IPS-18a (cell line): ENCODE measurements at regions not wholly inside any gene's neighbourhood (a gene's known extent, or its start where the extent isn't known, plus 50 kb on each side); places are given as distances from the start of the nearest gene placed in this dataset.
"Not testable (repeated sequence)": the region's sequence is repeated elsewhere in the genome, so short reads cannot be mapped to it uniquely, and the experiment has no call there.

ENCODE experiments used
- H3K27ac ChIP-seq: one replicate; pipeline ENCODE4 v1.5.1; 2013; ENCODE audit warnings: low read length
- H3K27me3 ChIP-seq: one replicate; pipeline ENCODE4 v1.6.1; 2013; ENCODE audit warnings: mild to moderate bottlenecking, low read length; ENCODE audit not compliant: control insufficient read depth, insufficient read depth
- H3K36me3 ChIP-seq: one replicate; pipeline ENCODE4 v1.6.1; 2013; ENCODE audit warnings: low read depth, low read length; ENCODE audit not compliant: control insufficient read depth
- H3K4me1 ChIP-seq: one replicate; pipeline ENCODE4 v1.6.1; 2013; ENCODE audit warnings: low read depth, low read length; ENCODE audit not compliant: control insufficient read depth
- H3K4me3 ChIP-seq: one replicate; pipeline ENCODE4 v1.5.1; 2013; ENCODE audit warnings: low read length
- H3K9ac ChIP-seq: one replicate; pipeline ENCODE4 v1.6.1; 2013; ENCODE audit warnings: mild to moderate bottlenecking, low read length, moderate library complexity
- H3K9me3 ChIP-seq: one replicate; pipeline ENCODE4 v1.6.1; 2013; ENCODE audit warnings: low read depth, low read length; ENCODE audit not compliant: control insufficient read depth

DNA sequence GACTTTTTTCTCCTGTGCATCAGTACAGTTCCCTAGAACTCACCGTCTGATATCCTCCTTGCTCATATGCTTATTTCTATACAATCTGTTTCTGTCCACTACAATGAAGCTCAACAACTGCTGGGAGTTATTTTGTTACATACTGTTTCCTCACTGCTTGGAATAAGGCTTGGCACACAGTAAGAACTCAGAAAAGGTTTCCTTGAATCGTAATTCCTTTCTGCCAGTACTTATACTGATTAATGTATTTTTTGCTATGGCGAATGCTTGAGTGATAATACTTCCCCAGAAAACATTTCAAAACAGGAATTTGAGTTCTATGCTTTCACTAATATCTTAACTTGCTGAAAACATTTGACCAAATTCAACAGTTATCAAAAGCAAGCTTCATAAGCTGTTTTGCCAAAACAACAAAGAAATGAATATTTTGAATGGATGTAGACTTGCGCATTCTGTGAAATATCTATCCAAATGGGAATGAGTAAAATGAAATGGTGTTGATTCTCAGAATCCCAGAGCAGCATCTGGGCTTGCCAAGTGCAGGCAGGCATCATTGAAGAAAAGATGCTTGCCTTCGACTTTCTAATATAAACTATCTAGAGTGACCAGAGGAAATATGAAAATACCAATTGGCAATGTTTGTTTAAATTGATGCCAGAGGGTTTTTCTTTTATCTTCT is 286.3 kb downstream of the RAP2B start:
- Histone ChIP-seq H3K27ac (no peak overlapping the region), H3K4me3 (no peak overlapping the region), H3K27me3 (no peaks in the 10 kb centered on the region), H3K9me3 (no peaks in the 10 kb centered on the region), H3K36me3 (no peaks in the 10 kb centered on the region), H3K9ac (no peak overlapping the region), H3K4me1 (no peaks in the 10 kb centered on the region)

DNA sequence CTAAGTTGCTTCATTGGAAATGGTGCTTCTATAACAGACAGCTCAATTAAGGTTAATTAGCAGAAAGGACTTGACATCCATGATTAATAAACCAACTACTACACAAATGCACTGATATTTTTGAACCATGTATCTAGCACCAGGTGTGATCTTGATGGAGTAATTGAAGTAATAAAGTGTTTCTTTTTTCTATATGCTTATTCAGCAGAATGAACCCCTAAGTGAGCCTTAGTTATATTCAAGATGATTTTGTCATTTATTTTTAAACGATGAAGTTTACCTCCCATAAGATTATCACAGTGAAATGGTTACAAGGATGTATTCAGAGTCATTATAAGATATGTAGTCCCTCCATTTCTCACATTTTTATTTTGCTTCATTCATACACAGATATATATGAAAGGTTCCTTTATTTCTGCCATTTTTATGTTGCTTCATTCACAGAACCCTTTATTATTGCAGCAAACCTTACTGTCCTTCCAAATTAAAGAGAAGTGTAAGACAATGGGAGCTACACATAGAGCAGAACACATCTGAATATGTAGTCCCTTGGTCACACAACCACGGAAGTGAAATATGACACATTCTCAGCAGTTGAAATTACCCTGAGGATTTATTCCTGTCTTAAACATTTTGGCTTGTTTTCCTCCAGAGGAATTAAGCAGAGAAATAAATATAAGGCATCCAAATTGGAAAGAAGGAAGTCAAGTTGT is 295.0 kb downstream of the RAP2B start:
- Histone ChIP-seq H3K36me3 (no peaks in the 10 kb centered on the region), H3K9me3 (no peaks in the 10 kb centered on the region), H3K4me3 (no peak overlapping the region), H3K27me3 (no peaks in the 10 kb centered on the region), H3K4me1 (no peaks in the 10 kb centered on the region), H3K27ac (no peak overlapping the region), H3K9ac (no peak overlapping the region)

DNA sequence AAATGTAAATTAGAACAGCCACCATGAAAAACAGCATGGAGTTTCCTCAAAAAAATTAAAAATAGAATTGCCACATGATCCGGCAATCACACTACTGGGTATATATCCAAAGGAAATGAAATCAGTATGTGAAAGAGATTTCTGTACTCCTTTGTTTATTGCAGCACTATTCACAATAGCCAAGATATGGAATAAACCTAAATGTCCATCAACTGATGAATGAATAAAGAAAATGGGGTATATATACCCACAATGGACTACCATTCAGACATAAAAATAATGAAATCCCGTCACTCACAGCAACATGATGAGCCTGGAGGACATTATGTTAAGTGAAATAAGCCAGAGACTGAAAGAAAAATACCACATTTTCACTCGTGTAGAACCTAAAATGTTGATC is 296.9 kb downstream of the RAP2B start:
- Histone ChIP-seq H3K27me3 (no peaks in the 10 kb centered on the region), H3K9me3 (no peaks in the 10 kb centered on the region), H3K27ac (no peak overlapping the region), H3K9ac (no peak overlapping the region), H3K4me1 (no peaks in the 10 kb centered on the region), H3K4me3 (no peak overlapping the region), H3K36me3 (no peaks in the 10 kb centered on the region)

DNA sequence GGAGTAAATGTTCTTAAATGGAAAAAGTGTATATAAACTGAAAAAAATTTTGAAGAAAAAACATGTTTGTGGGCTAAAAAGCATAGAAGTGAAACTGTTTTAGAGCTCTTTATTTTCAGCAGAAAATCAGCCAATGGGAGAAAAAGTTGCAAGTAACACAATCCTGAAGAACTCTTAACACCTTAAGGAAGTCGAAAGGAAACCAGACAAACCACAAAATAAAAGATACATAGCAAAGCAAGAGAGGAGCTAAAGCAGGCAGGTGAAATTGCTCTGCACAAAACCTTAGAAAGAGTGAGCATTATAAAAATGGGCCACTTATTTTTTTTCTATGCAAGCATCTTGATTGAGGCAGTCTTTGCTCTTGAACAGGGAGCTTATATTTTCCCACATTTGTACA is 300.5 kb downstream of the RAP2B start:
- H3K27me3 ChIP-seq, result no peaks in the 10 kb centered on the region
- no peaks in the 10 kb centered on the region for H3K9me3 ChIP-seq
- H3K4me1 ChIP-seq, result no peaks in the 10 kb centered on the region
- H3K4me3 ChIP-seq, result no peak overlapping the region
- H3K9ac ChIP-seq, result no peak overlapping the region
- no peaks in the 10 kb centered on the region for H3K36me3 ChIP-seq
- H3K27ac ChIP-seq, result no peak overlapping the region

DNA sequence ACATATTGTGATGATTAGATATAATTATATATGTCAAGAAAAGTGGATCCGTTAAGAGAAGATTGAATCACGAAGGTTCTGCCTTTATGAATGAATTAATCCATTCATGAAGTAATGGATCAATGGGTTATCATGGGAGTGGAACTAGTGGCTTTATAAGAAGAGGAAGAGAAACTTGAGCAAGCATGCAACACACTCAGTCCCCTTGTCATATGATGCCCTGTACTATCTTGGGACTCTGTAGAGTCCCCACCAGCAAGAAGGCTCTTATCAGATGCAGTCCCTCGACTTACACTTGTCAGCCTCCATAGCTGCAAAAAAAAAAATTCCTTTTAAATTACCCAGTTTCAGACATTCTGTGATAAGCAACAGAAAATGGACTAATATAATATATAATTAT is 301.9 kb downstream of the RAP2B start:
- no peak overlapping the region for H3K27ac ChIP-seq
- H3K27me3 ChIP-seq, result no peaks in the 10 kb centered on the region

DNA sequence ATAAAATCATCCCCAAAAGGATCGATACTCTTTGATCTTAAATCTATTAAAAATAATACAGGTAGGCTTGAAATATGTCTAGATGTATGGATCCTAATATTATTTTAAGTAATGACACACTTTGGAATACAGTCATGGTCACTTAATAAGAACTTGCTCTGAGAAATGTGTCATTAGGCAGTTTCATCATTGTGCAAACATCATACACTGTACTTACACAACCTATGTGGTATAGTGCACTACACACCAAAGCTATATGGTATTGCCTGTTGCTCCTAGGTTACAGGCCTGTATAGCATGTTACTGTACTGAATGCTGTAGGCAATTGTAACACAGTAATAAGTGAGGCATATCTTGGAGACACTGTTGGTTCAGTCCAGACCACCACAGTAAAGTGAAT is 307.1 kb downstream of the RAP2B start:
- Histone ChIP-seq H3K36me3 (no peaks in the 10 kb centered on the region), H3K9me3 (no peaks in the 10 kb centered on the region), H3K4me1 (no peaks in the 10 kb centered on the region), H3K27me3 (no peaks in the 10 kb centered on the region), H3K9ac (no peak overlapping the region), H3K27ac (no peak overlapping the region), H3K4me3 (no peak overlapping the region)

More for the DNA sequence above, 301.9 kb downstream of the RAP2B start:
- H3K36me3 ChIP-seq, result no peaks in the 10 kb centered on the region
- no peak overlapping the region for H3K9ac ChIP-seq
- H3K4me3 ChIP-seq, result no peak overlapping the region
- no peaks in the 10 kb centered on the region for H3K9me3 ChIP-seq
- no peaks in the 10 kb centered on the region for H3K4me1 ChIP-seq

DNA sequence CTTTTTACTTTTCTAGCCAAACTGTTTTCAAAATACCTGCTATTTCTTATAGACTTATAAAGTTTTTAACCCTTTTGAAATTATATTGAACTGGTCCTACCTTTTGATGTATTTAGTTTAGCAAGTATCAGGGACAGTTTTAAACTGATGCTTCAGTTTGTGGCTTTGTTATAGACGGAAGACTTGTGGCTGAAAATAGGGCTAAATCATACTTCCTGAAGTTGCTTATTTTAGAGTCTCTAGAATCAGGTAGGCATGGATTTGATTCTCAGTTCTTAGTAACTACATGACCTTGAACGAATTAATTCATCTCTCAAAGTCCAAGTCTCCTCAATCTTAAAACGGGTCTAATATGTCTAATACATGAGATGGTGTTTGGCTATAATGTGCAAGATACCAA is 322.8 kb downstream of the RAP2B start:
- Histone ChIP-seq H3K9ac (no peak overlapping the region), H3K36me3 (no peaks in the 10 kb centered on the region)

DNA sequence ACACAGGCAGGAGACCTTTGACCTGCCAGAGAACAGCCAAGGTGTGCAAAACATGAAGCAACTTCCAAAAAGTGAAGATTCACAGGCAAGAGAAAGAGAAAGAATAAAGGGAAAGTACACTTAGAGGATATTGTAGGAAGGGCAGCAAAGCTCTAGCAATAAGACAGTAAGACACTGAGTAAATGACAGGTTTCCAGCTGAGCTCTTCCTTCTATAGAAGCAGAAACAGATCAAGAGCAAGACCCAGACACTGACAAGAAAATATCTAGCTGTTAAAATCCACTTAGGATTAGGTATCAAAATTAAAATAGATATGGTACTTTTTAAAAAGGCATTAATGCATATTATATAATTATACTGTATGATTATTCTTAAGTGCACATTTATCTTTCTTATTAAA is 333.4 kb downstream of the RAP2B start:
- Histone ChIP-seq H3K4me1 (no peaks in the 10 kb centered on the region), H3K27ac (no peak overlapping the region), H3K27me3 (no peaks in the 10 kb centered on the region), H3K9me3 (no peaks in the 10 kb centered on the region), H3K36me3 (no peaks in the 10 kb centered on the region), H3K4me3 (no peak overlapping the region), H3K9ac (no peak overlapping the region)

More for the DNA sequence above, 322.8 kb downstream of the RAP2B start:
- no peak overlapping the region for H3K27ac ChIP-seq
- H3K4me3 ChIP-seq, result no peak overlapping the region
- no peaks in the 10 kb centered on the region for H3K27me3 ChIP-seq
- no peaks in the 10 kb centered on the region for H3K4me1 ChIP-seq
- no peaks in the 10 kb centered on the region for H3K9me3 ChIP-seq

DNA sequence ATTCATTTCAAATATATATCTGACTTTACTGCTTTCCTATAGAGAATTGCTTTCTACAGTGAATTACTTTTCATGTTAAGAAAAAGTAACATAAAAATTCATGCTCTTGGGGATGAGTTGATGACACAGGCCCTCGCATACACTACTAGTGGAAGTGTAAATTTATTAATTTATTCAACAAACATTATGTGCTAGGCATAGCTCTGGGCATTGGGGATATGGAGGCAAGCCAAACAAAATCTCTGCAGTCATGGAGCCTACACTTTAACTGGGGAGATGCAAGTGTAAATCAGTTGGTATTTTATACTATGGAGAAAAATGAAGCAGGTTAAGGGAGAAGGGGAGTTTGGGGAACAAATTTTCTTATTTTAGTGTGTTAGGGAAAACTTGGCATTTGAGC is 340.7 kb downstream of the RAP2B start:
- Histone ChIP-seq H3K4me1 (no peaks in the 10 kb centered on the region), H3K9me3 (no peaks in the 10 kb centered on the region), H3K27ac (no peak overlapping the region), H3K27me3 (no peaks in the 10 kb centered on the region), H3K36me3 (no peaks in the 10 kb centered on the region), H3K4me3 (no peak overlapping the region), H3K9ac (no peak overlapping the region)

DNA sequence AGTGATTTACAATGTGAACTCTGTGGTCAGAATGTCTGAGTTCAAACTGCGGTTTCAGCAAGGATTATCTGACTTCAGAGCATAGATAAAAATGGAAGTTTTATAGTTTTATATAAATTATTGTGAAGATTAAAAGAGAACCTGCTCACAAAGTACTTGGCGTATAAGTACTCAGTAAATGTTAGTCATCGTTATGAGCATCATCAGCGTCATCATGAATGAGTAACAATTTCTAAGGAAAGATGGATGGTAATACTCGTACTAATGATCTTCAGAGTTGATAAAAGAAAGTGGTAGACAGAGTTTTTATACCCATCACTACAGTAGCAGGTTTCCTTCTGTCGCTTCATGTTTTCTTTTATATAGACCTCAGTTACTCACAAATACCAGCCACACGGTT is 341.8 kb downstream of the RAP2B start:
- H3K9ac ChIP-seq, result no peak overlapping the region
- no peaks in the 10 kb centered on the region for H3K36me3 ChIP-seq
- H3K4me1 ChIP-seq, result no peaks in the 10 kb centered on the region
- H3K27me3 ChIP-seq, result no peaks in the 10 kb centered on the region
- H3K4me3 ChIP-seq, result no peak overlapping the region
- no peak overlapping the region for H3K27ac ChIP-seq
- no peaks in the 10 kb centered on the region for H3K9me3 ChIP-seq

DNA sequence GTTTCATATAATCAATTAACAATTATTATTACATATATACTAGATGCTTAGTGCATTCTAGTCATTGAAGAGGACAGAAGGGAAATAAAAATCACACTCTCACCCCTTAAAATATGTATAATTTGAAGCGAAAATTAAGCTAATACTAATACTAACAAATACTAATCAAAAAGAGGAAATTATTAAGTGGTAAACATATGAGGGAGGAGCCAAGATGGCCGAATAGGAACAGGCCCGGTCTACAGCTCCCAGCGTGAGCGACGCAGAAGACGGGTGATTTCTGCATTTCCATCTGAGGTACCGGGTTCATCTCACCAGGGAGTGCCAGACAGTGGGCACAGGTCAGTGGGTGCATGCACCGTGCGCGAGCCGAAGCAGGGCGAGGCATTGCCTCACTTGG is 344.2 kb downstream of the RAP2B start:
- H3K4me3 ChIP-seq, H3K36me3 ChIP-seq, H3K27me3 ChIP-seq, H3K9ac ChIP-seq, H3K4me1 ChIP-seq, H3K27ac ChIP-seq, H3K9me3 ChIP-seq: not testable (repeated sequence)

DNA sequence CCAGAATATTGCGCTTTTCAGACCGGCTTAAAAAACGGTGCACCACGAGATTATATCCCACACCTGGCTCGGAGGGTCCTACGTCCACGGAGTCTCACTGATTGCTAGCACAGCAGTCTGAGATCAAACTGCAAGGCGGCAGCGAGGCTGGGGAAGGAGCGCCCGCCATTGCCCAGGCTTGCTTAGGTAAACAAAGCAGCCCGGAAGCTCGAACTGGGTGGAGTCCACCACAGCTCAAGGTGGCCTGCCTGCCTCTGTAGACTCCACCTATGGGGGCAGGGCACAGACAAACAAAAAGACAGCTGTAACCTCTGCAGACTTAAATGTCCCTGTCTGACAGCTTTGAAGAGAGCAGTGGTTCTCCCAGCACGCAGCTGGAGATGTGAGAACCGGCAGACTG is 344.7 kb downstream of the RAP2B start:
- not testable (repeated sequence) for H3K27me3 ChIP-seq, H3K9me3 ChIP-seq, H3K4me3 ChIP-seq, H3K36me3 ChIP-seq, H3K4me1 ChIP-seq, H3K9ac ChIP-seq, H3K27ac ChIP-seq
